Ovary (tissue), 7 donors: ENCODE measurements at regions not wholly inside any gene's neighbourhood (a gene's known extent, or its start where the extent isn't known, plus 50 kb on each side); places are given as distances from the start of the nearest gene placed in this dataset.

Experiments
- DNase-seq, 5 donors: peaks; one replicate each; pipeline ENCODE4 v3.0.0-alpha.2; 2019 to 2020
- H3K27ac ChIP-seq, 2 donors: fragments of 200-600 bp; one replicate each; pipeline versions ENCODE4 v1.5.1 to v1.8.0; 2019 to 2022
- H3K27me3 ChIP-seq: fragments of 200-600 bp; one replicate; pipeline ENCODE4 v1.8.0; 2022
- H3K36me3 ChIP-seq: fragments of 200-600 bp; sonication (generic); one replicate; pipeline ENCODE4 v1.5.1; 2019
- H3K4me1 ChIP-seq: one replicate; pipeline ENCODE4 v1.8.1; 2013; ENCODE audit warnings: mild to moderate bottlenecking, moderate library complexity; ENCODE audit not compliant: insufficient read depth
- H3K4me3 ChIP-seq: fragments of 200-600 bp; sonication (generic); one replicate; pipeline ENCODE4 v1.5.1; 2017
- H3K9me3 ChIP-seq, 2 donors: fragments of 200-600 bp in 1 of 2; sonication (generic) in 1 of 2; one replicate each; pipeline versions ENCODE4 v1.5.1 to v1.8.1; 2013 to 2019; ENCODE audit warnings: mild to moderate bottlenecking in 1 of 2, moderate library complexity in 1 of 2
- CTCF ChIP-seq, 3 donors: fragments of 450-650 bp in 2 of 3; fragments of 200-600 bp in 1 of 3; IDR thresholded peaks; one replicate each; pipeline versions ENCODE4 v1.5.1 to v1.8.0; 2016 to 2022; ENCODE audit warnings: antibody characterized with exemption in 3 of 3, mild to moderate bottlenecking in 1 of 3
- EP300 ChIP-seq: sonication (generic); formaldehyde crosslinking; IDR thresholded peaks from one replicate; pipeline ENCODE4 v1.6.1; 2017; ENCODE audit warnings: antibody characterized with exemption
- POLR2A ChIP-seq: fragments of 450-650 bp; IDR thresholded peaks from one replicate; pipeline ENCODE4 v1.6.1; 2017; ENCODE audit warnings: antibody characterized with exemption, mild to moderate bottlenecking, moderate library complexity
- WGBS, 3 donors: extraction: QIAGEN DNeasy Blood & Tissue Kit in 1 of 3; methylation state at CpG; one replicate each; pipeline versions ENCODE4 v1.1.5 to v1.1.7; 2013 to 2017; 5-methylcytosine and 5-hydroxymethylcytosine counted together
- intact Hi-C, 4 donors: fragments of 100-400 bp; cut with DNase I; formaldehyde crosslinking; loops; one replicate each; pipeline versions ENCODE4 v1.11.0 to v1.15.1; 2022 to 2023
- donor health status: DM: no; HTN: no; CAD: no; lungs with moderate emphysema.
- donor health status: DM: no; HTN: no; CAD: no.
- donor health status: Bipolar disorder and iron deficiency.
- donor health status: DM: no; HTN: no; CAD: no.
- donor health status: DM: yes; HTN: yes; CAD: no.

- Histone ChIP-seq H3K4me1 (no peaks in the 10 kb centered on the region), H3K4me3 (no peak overlapping the region), H3K36me3 (no peaks in the 10 kb centered on the region), H3K27ac (no peak overlapping the region), H3K9me3 (peaks cover 0 to under 1% of the 10 kb centered on the region in 2 donors), H3K27me3 (no peaks in the 10 kb centered on the region)
- intact Hi-C loops, result no loop called here
- DNase-seq, result no peak
- 86 to 93% (median 87%) methylated on average over 11 of the region's 11 CpGs for WGBS, 3 donors
- TF ChIP-seq CTCF (IDR thresholded peaks at IDR 0.05), result no peak
- TF ChIP-seq EP300, result no peak
- TF ChIP-seq POLR2A, result no peak
These were observed 132.3 kb downstream of the HMX1 start for GRCh38 chr4:8739317-8739716.

GRCh38 chr4:8738471-8738931 is 133.1 kb downstream of the HMX1 start:
- intact Hi-C loops, result no loop called here
- H3K27ac ChIP-seq, result no peak overlapping the region
- H3K4me1 ChIP-seq, result no peaks in the 10 kb centered on the region
- WGBS, 3 donors, result 74 to 81% (median 81%) methylated on average over 15 of the region's 15 CpGs
- TF ChIP-seq POLR2A, result no peak
- no peak for TF ChIP-seq EP300
- no peak for TF ChIP-seq CTCF (IDR thresholded peaks at IDR 0.05)
- no peaks in the 10 kb centered on the region for H3K27me3 ChIP-seq
- H3K9me3 ChIP-seq, result no peaks in the 10 kb centered on the region
- no peaks in the 10 kb centered on the region for H3K36me3 ChIP-seq
- H3K4me3 ChIP-seq, result no peak overlapping the region
- DNase-seq, result no peak

DNA sequence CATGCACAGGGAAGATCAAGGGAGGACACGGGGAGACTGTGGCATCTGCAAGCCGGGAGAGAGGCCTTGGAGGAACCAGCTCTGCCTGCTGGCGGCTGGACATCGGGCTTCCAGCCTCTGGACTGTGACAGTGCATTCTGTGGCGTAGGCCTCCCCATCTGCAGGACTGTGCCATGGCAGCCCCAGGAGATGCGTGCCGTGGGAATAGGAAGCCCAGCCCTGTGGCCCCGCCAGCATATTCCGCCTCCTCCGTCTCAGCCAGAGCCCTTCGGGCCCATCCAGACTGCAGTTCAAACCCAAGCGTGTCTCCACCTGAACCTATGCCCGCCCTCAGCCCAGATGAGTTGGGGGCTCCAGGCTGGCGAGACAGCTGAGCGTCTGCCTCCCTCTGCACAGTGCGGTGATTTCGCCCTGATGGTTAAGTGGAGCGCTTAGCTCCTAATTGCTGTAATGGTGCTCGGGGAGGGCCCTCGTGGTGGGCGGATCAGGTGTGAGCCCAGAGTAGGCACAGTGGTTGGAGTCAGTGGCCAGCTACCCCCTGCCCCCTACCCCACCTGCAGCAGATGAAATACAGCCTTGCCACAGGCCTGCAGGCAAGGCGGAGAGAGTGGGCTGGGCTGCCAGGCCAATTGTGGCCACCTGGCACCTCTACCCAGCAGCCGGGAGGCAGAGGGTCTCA is 133.9 kb downstream of the HMX1 start:
- TF ChIP-seq CTCF (IDR thresholded peaks at IDR 0.05), result no peak
- no peak for TF ChIP-seq EP300
- TF ChIP-seq POLR2A, result no peak
- no peaks in the 10 kb centered on the region for H3K9me3 ChIP-seq
- no peaks in the 10 kb centered on the region for H3K36me3 ChIP-seq
- no peaks in the 10 kb centered on the region for H3K4me1 ChIP-seq
- H3K27me3 ChIP-seq, result no peaks in the 10 kb centered on the region
- intact Hi-C loops, result no loop called here
- DNase-seq, result no peak
- H3K4me3 ChIP-seq, result no peak overlapping the region
- no peak overlapping the region for H3K27ac ChIP-seq
- 82 to 83% (median 82%) methylated on average over 23 of the region's 23 CpGs for WGBS, 3 donors

- no peak for DNase-seq
- TF ChIP-seq POLR2A (no peak), EP300 (no peak), CTCF (IDR thresholded peaks at IDR 0.05) (no peak)
- no peaks in the 10 kb centered on the region for H3K9me3 ChIP-seq
- no peak overlapping the region for H3K4me3 ChIP-seq
- 83 to 85% (median 84%) methylated on average over 11 of the region's 11 CpGs for WGBS, 3 donors
- intact Hi-C loops, result no loop called here
- no peak overlapping the region for H3K27ac ChIP-seq
- no peaks in the 10 kb centered on the region for H3K4me1 ChIP-seq
- H3K36me3 ChIP-seq, result no peaks in the 10 kb centered on the region
- H3K27me3 ChIP-seq, result no peaks in the 10 kb centered on the region
These were observed 134.6 kb downstream of the HMX1 start for GRCh38 chr4:8737075-8737474.
